GM18858 (cell line): ENCODE measurements at regions not wholly inside any gene's neighbourhood (a gene's known extent, or its start where the extent isn't known, plus 50 kb on each side); places are given as distances from the start of the nearest gene placed in this dataset.

Experiments used
- ATAC-seq: cut with Tn5 transposase; IDR thresholded peaks from one replicate; pipeline ENCODE4 v1.9.1; 2021; ENCODE audit not compliant: unreplicated experiment

DNA sequence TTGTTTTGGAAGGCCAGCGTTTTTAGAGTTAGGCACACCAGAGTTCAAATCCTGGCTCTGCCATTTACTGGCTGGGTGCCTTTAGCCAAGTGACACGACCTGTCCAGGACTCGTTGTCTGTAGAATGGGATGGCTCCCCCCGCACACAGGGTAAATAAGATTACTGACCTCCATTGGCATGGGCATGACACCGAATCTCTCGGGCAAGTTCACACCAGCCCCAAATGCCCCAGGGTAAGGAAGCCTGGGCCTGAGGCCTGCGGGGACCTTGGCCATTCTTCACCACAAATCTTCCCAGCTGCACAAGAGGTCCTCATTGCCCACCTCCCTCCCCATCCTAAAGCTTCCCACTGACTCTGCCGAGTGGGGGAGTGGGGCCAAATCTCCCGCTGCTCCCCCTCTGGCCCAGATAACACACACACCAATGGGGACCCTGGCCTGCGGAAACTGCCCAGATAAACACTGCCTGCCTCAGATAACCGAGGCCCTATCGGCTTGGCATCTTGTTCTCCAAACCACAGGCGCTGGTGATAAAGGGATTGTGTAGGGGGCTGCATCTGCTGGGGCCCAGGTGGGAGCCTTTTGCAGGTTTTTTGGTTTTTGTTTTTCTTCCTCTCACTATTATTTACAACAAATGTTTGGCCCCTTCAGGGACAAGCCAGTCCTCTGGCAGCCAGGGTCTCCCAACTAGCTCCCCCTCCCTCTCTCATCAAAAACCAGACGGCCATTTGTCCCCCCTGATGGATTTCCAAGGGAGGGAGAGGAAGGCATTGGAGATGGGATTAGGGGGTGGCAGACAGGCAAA is 75.0 kb upstream of the LHX1 start:
- ATAC-seq, result no peak

DNA sequence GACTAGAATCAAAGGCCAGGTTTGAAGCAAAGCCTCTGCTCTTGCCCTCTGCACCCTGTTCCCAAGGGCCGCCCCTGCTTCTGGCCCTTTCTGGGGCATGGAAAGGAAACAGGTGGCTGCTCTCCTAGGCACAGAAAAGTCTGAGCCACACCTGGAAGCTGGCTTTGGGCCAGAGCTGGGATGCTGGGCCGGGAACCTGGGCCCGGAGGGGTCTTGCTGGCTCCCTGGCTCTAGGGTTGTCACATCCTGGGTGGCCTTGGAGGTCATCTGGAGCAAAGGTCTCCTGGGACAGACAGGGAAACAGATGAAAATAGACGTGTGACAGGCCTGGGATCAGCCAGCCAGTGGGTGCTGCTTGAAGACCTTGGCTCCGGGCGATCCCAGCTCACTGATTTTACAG is 74.1 kb upstream of the LHX1 start:
- no peak for ATAC-seq

DNA sequence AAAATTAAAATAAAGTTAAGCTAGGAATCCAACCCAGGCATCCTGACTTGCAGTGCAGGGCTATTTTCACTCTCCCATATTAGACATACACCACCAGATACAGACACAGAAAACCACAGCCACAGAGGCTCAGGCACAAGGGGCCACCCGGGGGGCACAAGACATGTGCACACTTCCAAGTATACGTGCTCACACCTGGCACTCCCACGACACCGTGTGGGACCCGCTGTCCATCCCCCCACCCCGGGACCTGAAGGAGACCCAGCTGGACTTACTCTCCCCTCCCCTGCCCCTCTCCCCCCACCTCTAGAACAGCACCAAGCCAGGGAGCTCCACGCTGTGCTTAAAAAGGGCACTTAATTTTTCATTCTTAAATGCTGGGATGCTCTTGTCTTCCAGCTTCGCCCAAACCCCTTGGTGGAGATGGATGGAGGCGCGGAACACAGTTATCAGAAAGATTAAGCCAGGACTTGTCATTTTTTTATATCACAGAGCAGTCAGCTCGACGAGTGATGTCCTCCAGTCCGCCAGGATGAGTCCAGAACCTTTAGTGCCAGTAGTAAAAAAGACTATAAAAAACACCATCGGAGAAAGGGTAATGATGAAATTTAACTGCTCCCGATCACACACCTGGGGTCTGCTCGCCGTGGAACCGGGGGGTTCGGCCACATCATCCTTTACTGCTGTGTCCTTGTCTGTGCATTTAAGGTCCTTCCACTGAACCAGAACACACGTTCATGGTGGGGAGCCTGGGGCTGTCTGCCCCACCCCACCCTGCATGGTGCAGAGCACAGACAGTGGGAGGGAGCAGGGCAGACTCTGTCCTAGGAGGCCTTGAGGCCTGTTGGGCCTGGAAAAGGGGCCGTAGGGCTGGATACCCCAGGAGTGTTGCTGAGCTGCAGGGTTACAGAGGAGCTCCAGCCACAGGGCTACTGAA is 73.3 kb upstream of the LHX1 start:
- ATAC-seq, result no peak

DNA sequence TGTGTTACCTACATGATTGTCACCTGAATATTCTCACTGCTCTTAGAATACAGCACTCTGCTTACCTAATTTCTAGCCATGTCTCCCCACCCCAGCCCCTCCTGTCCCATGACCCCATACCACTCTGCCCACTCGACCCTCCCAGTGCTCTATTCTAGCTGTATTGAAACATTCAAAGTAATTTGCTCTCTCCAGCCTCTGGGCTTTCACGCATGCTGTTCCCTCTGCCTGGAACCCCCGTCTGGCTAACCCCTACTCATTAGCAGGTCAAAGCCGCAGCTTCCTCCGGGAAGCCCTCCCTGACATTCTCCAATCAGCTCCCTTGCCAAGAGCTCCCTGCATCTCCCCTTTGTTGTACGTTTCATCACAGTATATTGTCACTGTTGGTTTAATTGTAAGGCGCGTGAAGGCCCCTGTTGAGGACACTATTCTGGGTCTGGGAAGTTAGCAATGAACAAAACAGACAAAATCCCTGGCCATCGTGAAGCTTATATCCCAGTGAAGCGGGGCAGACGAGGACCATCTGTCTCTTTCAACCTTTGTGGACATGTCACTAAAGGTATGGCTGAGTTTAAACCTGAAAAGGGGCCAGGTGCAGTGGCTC is 72.3 kb upstream of the LHX1 start:
- ATAC-seq, result no peak

DNA sequence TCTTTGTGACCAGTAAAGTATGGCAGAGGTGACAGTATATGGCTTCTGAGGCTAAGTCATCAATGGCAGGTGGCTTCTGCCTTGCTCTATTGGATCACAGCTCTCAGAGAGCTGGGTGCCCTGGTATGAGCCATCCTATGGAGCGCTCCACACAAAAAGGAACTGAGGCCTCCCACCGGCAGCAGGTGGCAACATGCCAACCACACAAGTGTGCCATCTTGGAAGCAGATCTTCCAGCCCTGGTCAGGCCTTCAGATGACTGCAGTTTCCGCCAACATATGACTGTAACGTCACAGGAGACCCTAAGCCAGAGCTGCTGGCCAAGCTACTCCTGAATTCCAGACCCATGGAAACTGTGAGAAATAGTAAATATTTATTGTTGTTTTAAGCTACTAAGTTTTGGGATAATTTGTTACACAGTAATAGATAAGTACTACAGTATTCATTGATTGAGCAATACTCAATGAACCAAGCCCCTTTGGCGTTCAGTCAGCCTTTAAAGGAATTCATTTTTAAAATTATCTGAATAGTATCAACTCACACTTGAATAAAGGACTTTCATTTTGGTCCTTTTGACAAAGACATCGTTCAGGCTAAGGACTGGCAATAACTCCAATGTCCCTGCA is 69.4 kb upstream of the LHX1 start:
- ATAC-seq, result no peak

DNA sequence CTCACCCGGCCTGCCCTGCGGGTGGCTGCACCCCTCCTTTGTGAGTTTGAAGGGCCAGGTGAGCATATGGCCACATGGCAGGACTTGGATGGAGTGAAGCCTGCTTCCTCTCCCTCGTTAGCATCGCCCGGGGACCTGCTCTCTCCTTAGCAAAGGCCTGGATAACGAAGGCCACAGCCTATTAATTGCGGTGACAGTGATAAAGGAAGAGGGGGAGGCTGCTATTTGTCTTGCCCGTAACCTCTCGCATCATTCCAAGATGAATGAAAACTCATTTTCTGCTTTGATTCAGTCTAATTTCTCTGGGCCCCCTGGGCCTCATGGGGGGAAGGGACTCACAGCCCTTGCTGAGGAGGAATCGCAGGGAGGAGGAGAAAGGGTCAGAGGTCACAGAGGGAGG is 68.5 kb upstream of the LHX1 start:
- no peak for ATAC-seq

DNA sequence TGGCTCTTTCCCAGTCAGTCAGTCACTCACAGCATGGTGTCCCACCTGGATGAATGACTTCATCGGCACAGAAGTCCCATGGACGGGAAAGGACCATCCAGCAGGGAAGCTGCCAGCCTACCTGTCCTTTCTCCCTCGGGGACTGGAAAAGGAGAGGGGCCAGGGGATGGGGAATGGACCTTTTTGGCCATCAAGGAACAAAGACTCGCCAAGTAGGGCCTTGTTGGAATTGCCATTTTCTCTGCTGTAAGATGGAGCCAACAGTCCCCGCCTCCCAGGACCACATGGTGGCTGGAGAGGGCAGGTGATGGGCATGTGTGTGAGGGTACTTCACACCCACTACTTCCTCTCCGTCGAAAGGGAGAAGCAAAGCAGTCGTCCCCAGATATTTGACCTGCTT is 67.8 kb upstream of the LHX1 start:
- no peak for ATAC-seq

DNA sequence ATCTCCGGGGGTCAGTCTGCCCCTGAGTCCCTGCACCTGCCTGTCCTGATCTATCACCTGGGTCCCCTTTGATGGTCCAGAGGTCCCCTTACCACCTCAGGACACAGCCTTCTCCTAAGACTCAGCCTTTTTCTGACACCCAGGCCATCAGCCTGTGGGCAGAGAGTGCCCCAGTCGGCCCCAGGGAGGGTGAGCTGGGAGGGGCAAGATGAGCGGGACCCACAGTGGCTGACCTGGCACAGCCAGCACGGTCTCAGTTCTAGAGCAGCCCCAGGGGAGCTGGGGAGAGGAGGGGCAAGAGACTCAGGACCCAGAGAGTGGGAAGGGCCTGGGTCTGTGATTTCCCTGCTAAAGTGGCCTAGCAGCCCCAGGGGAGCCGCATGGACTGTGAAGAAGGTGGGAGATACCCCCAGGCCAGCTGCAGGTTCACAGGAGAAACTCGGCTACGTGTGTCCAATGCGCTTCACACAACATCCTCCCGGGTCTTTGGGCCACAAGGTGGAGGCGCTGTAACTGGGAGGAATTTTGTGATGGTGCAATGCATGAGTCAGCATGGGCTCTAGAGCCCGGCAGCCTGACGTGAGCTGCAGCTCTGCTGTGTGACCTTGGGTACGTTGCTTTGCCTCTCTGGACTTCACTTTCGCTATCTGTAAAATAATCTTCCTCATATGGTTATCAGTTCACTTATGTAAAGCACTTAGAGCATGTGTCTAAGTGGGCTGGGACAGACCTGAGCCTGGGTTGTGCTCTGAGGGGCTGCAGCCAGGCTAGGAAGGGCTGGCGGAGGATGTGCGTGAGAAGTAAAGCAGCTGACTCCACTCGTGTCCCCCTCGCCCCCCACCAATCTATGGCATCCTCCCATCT is 67.2 kb upstream of the LHX1 start:
- no peak for ATAC-seq

DNA sequence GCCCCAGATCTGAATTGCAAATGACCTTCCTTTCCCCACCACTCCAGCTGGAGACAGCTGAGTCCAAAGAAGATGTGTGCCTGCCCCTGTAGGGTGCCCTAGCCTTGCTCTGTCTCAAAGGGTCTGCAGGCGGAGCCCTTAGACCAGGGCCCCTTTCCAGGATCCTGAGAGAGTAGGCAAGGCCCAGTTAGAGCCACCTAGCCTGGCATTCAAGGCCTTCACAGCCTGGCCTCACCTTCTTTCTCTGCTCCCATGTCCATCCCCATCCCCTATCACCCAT is 66.6 kb upstream of the LHX1 start:
- no peak for ATAC-seq

DNA sequence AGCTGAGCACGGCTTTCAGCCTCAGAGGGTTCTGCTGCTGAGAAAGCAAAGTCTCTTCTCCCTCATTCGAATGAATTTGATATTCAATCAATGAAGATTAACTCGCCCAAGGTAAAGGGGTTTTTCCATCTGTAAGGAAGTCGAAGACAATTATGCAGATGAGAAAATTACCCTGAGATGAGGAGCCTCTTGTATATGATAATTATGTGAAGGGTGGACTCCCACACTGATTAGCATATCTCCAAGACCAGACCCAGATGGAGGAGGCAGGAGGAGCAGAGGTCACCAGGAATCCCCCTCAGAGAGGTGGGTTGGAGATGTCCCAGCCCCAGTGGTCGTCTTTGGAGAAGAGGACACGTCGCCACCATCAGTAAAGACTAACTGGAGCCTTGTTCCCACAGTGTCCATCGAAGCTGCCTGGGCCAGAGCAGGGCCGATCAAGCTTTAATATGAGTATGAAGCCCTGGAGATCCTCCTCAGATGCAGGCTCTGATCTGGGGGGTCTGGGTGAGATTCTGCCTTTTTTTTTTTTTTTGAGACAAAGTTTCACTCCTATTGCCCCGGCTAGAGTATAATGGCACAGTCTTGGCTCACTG is 61.5 kb upstream of the LHX1 start:
- no peak for ATAC-seq

DNA sequence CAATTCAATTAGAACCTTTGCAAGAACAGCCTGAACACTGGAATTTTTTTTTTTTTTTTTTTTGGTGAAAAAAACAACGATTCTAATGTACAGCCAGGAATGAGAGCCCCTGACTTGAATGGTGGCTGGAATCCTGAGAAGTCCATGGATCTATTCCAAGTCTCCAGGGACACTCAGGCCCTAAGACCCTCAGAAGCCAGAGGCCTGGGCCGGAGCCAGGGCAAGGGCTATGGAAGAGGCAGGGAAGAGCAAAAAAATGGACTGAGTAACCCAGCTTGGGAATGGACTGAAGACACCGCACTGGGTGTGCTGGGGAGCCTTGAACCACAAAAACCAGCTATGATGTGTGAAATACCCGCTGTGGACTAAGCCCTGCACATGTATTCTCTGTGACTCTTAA is 60.3 kb upstream of the LHX1 start:
- ATAC-seq, result no peak

DNA sequence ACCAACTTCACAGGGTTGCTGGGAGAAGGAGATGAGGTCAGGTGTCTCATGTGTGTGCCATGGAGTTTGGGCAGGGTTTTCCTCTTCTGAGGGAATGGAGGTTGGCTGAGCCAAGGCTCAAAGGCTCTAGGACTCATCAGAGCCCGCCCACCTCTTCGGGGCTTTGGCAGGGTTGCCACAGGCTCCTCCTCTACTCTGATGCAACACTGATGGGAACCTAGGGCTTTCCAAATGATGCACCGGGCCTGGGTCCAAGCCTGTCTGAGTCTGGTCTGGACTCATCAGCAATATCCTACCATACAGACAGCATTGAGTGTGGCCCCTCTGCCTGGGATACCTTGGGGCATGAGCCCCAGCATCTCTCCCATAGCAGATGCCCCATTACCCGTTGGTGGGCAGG is 59.5 kb upstream of the LHX1 start:
- no peak for ATAC-seq

DNA sequence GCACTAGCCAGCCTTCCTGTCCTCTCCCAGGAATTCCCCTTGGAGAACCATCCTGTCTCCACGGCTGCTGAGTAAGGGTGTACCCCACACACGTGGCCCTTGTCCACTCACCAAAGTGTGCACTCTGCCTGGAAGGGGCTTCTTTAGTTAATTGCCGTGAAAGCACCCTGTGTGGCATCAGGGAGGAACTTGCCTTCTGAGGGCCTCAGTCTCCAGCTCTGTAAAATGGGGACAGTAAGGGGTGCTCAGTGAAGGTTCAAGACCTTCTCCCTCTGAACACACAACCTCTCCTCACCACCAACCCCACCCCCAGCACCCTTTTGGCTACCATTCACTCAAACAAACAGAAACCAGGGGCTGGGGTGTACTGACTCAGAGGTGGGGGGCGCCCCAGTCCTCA is 59.1 kb upstream of the LHX1 start:
- no peak for ATAC-seq

DNA sequence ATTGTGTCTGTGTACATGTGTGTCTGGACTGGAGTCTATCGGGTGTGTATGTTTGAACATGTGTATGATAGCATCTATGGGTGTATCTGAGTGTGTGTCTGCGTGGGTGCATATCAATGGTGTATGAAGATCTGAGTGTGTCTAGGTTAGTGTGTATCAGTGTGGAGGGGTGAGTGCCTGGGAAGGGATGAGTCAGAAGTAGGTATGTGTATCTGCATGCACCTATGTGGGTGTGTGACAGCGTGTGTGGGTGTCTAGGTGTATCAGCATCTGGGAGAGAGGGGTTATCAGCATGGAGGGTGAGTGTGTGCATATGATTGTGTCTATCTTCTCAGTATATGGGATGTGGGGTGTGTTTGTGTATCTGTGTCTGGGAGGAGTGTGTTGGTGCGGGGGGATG is 58.2 kb upstream of the LHX1 start:
- ATAC-seq, result no peak

DNA sequence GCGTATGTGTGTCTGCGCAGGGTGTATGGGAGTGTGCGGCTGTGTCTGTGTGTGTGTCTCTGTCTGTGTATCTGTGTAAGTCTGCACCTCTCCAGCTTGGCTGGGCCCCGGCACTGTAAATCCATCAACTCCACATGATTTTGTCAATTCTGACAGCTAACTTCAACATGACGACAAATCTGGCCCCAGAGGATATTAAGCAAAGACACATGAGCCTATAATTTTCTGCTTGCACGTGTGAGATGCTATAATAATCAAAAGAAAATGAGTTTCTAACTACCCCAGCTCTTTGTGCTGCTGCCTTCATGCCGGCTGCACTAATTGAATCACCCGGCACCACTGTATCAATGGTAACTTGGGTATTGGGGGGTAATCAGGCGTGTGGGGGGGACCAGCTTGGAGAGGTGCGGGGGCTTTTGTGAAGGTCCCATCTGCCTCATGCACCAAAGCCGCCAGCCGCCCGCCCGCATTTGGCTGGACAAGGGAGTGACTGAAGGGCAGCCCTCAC is 57.6 kb upstream of the LHX1 start:
- ATAC-seq, result no peak

DNA sequence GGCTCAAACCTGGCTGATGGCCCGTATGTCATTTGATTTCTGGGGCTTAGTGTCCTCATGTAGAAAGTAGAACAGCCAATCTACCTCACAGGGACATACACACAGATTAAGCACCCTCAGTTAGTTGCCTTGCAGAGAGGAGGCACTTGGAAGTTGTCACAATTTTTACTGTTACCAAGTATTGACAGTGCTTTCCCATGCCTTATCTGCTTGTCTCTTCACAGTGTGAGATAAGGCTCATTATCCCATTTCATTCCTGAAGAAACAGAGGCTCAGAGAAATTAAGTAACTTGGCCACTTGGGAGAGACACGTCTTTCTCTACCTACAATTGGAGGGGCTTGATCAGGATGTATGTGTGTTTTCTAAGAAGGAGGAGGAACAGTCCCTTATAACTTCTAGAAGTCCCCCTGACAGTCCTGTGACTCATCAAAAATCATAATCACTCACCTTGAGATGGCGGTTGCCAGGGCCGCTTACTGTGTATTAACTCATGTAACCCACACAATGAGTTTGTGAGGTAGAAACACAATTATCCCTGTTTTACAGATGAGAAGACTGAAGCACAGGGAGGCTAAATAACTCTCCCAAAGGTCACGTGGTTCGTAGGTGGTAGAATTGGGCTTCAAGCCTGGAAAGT is 56.9 kb upstream of the LHX1 start:
- ATAC-seq, result no peak

DNA sequence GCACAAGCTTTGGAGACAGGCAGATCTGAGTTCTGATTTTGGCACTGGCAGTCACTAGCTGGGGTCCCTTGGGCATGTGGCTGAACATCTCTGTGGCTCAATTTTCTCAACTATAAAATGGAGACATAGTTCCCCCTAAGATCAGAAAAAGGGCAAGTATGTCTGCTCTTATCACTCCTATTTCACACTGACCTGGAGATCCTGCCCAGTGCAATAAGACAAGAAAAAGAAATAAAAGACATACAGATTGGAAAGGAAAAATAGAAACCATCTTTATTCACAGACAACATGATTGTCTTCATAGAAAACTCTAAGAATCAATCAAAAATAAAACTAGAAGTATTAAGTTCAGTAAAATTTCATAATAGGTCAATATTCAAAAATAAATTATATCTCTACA is 56.0 kb upstream of the LHX1 start:
- no peak for ATAC-seq

DNA sequence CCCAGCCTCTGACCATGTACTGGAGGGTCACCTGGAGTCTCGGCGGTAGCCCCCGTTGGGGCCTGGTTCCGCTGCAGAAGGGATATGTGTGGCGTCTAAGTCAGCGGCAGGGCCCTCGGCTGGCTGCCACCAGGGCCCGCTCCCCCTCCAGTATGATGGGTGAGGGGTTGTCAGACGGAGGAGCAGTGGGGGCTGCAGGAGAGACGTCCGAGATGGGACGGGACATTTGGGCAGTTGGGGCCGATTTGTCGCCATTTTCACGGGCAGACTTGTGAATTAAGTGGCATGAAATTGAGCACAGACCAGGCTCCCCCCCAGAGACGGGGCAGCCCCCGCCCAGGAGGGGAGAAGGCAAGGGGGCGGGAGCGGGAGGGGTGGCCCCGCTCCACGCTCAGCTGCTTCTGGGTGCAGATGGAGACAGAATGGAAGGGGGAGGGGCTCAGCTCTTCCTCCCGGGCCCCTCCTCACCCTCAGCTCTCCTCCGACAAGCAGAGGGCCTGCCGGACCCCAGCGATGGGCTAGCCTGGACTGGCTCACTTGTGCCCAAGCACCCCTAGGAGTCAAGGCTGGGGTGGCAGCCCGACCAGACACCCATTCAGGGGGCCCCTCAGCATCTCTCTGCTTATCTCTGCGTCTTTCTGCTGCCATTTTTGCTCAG is 52.7 kb upstream of the LHX1 start:
- no peak for ATAC-seq

DNA sequence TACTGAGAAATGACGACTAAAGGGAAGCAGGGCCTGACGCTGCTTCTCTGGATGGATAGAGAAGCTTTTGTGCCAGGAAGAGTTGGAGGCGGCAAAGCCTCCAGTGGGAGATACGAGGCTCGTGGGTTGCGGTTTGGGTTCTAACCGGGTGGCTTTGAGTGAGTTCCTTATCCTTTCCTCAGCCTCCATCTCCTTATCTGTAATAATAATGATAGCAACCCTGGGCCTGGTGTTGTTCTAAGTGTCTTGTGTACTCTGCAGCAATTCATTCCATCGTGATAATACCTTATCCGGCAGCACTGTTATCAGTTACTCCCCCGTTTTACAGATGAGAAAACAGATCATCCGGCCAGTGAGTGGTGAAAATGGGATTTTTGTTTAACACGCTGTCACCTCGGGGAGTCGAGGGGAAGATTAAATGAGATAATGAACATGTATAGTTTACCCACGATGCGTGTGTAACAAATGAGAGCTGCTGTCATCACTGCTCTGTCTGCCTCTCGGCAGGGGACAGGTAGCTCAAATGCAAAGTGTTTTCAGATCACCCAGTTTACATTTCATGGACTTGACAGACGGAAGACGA is 52.0 kb upstream of the LHX1 start:
- no peak for ATAC-seq
